Mucosa of stomach (tissue), 1 donor: ENCODE measurements at regions not wholly inside any gene's neighbourhood (a gene's known extent, or its start where the extent isn't known, plus 50 kb on each side); places are given as distances from the start of the nearest gene placed in this dataset.
"Not testable (repeated sequence)": the region's sequence is repeated elsewhere in the genome, so short reads cannot be mapped to it uniquely, and the experiment has no call there.

Experiments used
- H3K27me3 ChIP-seq: one replicate; pipeline ENCODE4 v1.7.0; 2013; ENCODE audit warnings: mild to moderate bottlenecking, low read length; ENCODE audit not compliant: control insufficient read depth, insufficient read depth
- H3K36me3 ChIP-seq: one replicate; pipeline ENCODE4 v1.7.0; 2013; ENCODE audit warnings: low read length; ENCODE audit not compliant: control insufficient read depth, insufficient read depth
- H3K4me1 ChIP-seq: one replicate; pipeline ENCODE4 v1.7.0; 2013; ENCODE audit warnings: mild to moderate bottlenecking, low read length; ENCODE audit not compliant: control insufficient read depth, insufficient read depth
- H3K4me3 ChIP-seq: one replicate; pipeline ENCODE4 v1.7.0; 2013; ENCODE audit warnings: low read length
- H3K9ac ChIP-seq: one replicate; pipeline ENCODE4 v1.7.0; 2013; ENCODE audit warnings: mild to moderate bottlenecking, low read length, moderate library complexity
- H3K9me3 ChIP-seq: one replicate; pipeline ENCODE4 v1.7.0; 2013; ENCODE audit warnings: mild to moderate bottlenecking, low read length, moderate library complexity; ENCODE audit not compliant: control insufficient read depth
- donor health status: Pancreatic carcinoma.

- Histone ChIP-seq H3K27me3 (no peaks in the 10 kb centered on the region), H3K9me3 (no peaks in the 10 kb centered on the region), H3K4me1 (no peaks in the 10 kb centered on the region), H3K9ac (no peak overlapping the region), H3K36me3 (no peaks in the 10 kb centered on the region), H3K4me3 (no peak overlapping the region)
Measured at GRCh38 chr9:87198716-87199115, 251.4 kb upstream of the GAS1 start.

GRCh38 chr9:87199278-87199677 lies 252.0 kb upstream of the GAS1 start:
- no peaks in the 10 kb centered on the region for H3K9me3 ChIP-seq
- H3K4me3 ChIP-seq: no peak overlapping the region
- no peaks in the 10 kb centered on the region for H3K36me3 ChIP-seq
- no peaks in the 10 kb centered on the region for H3K4me1 ChIP-seq
- H3K27me3 ChIP-seq: no peaks in the 10 kb centered on the region
- no peak overlapping the region for H3K9ac ChIP-seq

GRCh38 chr9:87199782-87200181 lies 252.5 kb upstream of the GAS1 start:
- Histone ChIP-seq H3K9ac (no peak overlapping the region), H3K4me3 (no peak overlapping the region), H3K27me3 (no peaks in the 10 kb centered on the region), H3K9me3 (no peaks in the 10 kb centered on the region), H3K4me1 (no peaks in the 10 kb centered on the region), H3K36me3 (no peaks in the 10 kb centered on the region)

- H3K9ac ChIP-seq: no peak overlapping the region
Measured at GRCh38 chr9:87201351-87201751, 254.0 kb upstream of the GAS1 start.

GRCh38 chr9:87206064-87206661 lies 258.9 kb upstream of the GAS1 start:
- H3K4me3 ChIP-seq: no peak overlapping the region
- H3K9me3 ChIP-seq: no peaks in the 10 kb centered on the region
- no peaks in the 10 kb centered on the region for H3K27me3 ChIP-seq
- H3K9ac ChIP-seq: no peak overlapping the region
- H3K4me1 ChIP-seq: no peaks in the 10 kb centered on the region
- H3K36me3 ChIP-seq: no peaks in the 10 kb centered on the region

More at GRCh38 chr9:87201351-87201751, 254.0 kb upstream of the GAS1 start:
- Histone ChIP-seq H3K9me3 (no peaks in the 10 kb centered on the region), H3K4me1 (no peaks in the 10 kb centered on the region), H3K4me3 (no peak overlapping the region), H3K27me3 (no peaks in the 10 kb centered on the region), H3K36me3 (no peaks in the 10 kb centered on the region)

GRCh38 chr9:87210658-87211057 lies 263.4 kb upstream of the GAS1 start:
- H3K36me3 ChIP-seq, H3K27me3 ChIP-seq, H3K9ac ChIP-seq, H3K4me3 ChIP-seq, H3K9me3 ChIP-seq, H3K4me1 ChIP-seq: not testable (repeated sequence)

GRCh38 chr9:87211669-87212068 lies 264.4 kb upstream of the GAS1 start:
- Histone ChIP-seq H3K9me3 (no peaks in the 10 kb centered on the region), H3K4me1 (no peaks in the 10 kb centered on the region), H3K9ac (no peak overlapping the region), H3K36me3 (no peaks in the 10 kb centered on the region), H3K4me3 (no peak overlapping the region), H3K27me3 (no peaks in the 10 kb centered on the region)

- Histone ChIP-seq H3K9me3 (no peaks in the 10 kb centered on the region), H3K4me3 (no peak overlapping the region)
Measured at GRCh38 chr9:87212605-87213021, 265.3 kb upstream of the GAS1 start.

GRCh38 chr9:87213948-87214347 lies 266.6 kb upstream of the GAS1 start:
- no peaks in the 10 kb centered on the region for H3K9me3 ChIP-seq
- H3K4me1 ChIP-seq: no peaks in the 10 kb centered on the region
- no peaks in the 10 kb centered on the region for H3K36me3 ChIP-seq
- H3K4me3 ChIP-seq: no peak overlapping the region
- H3K9ac ChIP-seq: no peak overlapping the region
- no peaks in the 10 kb centered on the region for H3K27me3 ChIP-seq

More at GRCh38 chr9:87212605-87213021, 265.3 kb upstream of the GAS1 start:
- H3K36me3 ChIP-seq: no peaks in the 10 kb centered on the region
- no peaks in the 10 kb centered on the region for H3K27me3 ChIP-seq
- no peak overlapping the region for H3K9ac ChIP-seq
- no peaks in the 10 kb centered on the region for H3K4me1 ChIP-seq

- H3K27me3 ChIP-seq: no peaks in the 10 kb centered on the region
- H3K36me3 ChIP-seq: no peaks in the 10 kb centered on the region
- no peaks in the 10 kb centered on the region for H3K4me1 ChIP-seq
- no peak overlapping the region for H3K9ac ChIP-seq
- H3K9me3 ChIP-seq: no peaks in the 10 kb centered on the region
- no peak overlapping the region for H3K4me3 ChIP-seq
Measured at GRCh38 chr9:87214991-87215390, 267.7 kb upstream of the GAS1 start.

GRCh38 chr9:87216036-87216435 lies 268.7 kb upstream of the GAS1 start:
- H3K4me1 ChIP-seq: no peaks in the 10 kb centered on the region
- H3K36me3 ChIP-seq: no peaks in the 10 kb centered on the region
- H3K27me3 ChIP-seq: no peaks in the 10 kb centered on the region
- no peak overlapping the region for H3K4me3 ChIP-seq
- H3K9me3 ChIP-seq: no peaks in the 10 kb centered on the region
- H3K9ac ChIP-seq: no peak overlapping the region

GRCh38 chr9:87216897-87217455 lies 269.7 kb upstream of the GAS1 start:
- Histone ChIP-seq H3K27me3 (no peaks in the 10 kb centered on the region), H3K9ac (no peak overlapping the region), H3K4me1 (no peaks in the 10 kb centered on the region), H3K36me3 (no peaks in the 10 kb centered on the region), H3K4me3 (no peak overlapping the region), H3K9me3 (no peaks in the 10 kb centered on the region)
